HG02973 (cell line): ENCODE measurements at regions not wholly inside any gene's neighbourhood (a gene's known extent, or its start where the extent isn't known, plus 50 kb on each side); places are given as distances from the start of the nearest gene placed in this dataset.
A peak's percentile ranks its signal among the peaks of the same experiment; 100 is the strongest.

Experiments
- ATAC-seq: cut with Tn5 transposase; IDR thresholded peaks from one replicate; pipeline ENCODE4 v1.9.1; 2021; ENCODE audit warnings: moderate library complexity; ENCODE audit not compliant: unreplicated experiment

GRCh38 chr6:133689863-133690262 is 199.1 kb upstream of the TCF21 start:
- ATAC-seq = no peak

- ATAC-seq = no peak
Measured at GRCh38 chr6:133693565-133693964, 195.3 kb upstream of the TCF21 start.

- no peak for ATAC-seq
Measured at GRCh38 chr6:133697185-133697584, 191.7 kb upstream of the TCF21 start.

- ATAC-seq = no peak
Measured at GRCh38 chr6:133697666-133698065, 191.2 kb upstream of the TCF21 start.

GRCh38 chr6:133698272-133698671 is 190.6 kb upstream of the TCF21 start:
- ATAC-seq = no peak

- no peak for ATAC-seq
Measured at GRCh38 chr6:133699741-133700385, 189.1 kb upstream of the TCF21 start.

GRCh38 chr6:133701633-133702331 is 187.1 kb upstream of the TCF21 start:
- ATAC-seq = no peak

GRCh38 chr6:133704371-133704770 is 184.5 kb upstream of the TCF21 start:
- no peak for ATAC-seq

GRCh38 chr6:133705066-133705465 is 183.8 kb upstream of the TCF21 start:
- ATAC-seq = no peak

- no peak for ATAC-seq
Measured at GRCh38 chr6:133705731-133706130, 183.2 kb upstream of the TCF21 start.

GRCh38 chr6:133707456-133707855 is 181.5 kb upstream of the TCF21 start:
- ATAC-seq = peak; percentile 91

- ATAC-seq = no peak
Measured at GRCh38 chr6:133710826-133711225, 178.1 kb upstream of the TCF21 start.

- no peak for ATAC-seq
Measured at GRCh38 chr6:133715270-133715669, 173.6 kb upstream of the TCF21 start.

GRCh38 chr6:133724726-133725125 is 164.2 kb upstream of the TCF21 start:
- no peak for ATAC-seq

- no peak for ATAC-seq
Measured at GRCh38 chr6:133726188-133726587, 162.7 kb upstream of the TCF21 start.

GRCh38 chr6:133730881-133731280 is 158.0 kb upstream of the TCF21 start:
- no peak for ATAC-seq

- ATAC-seq = no peak
Measured at GRCh38 chr6:133740218-133740617, 148.7 kb upstream of the TCF21 start.

- ATAC-seq = no peak
Measured at GRCh38 chr6:133740816-133741215, 148.1 kb upstream of the TCF21 start.

GRCh38 chr6:133741375-133741861 is 147.5 kb upstream of the TCF21 start:
- ATAC-seq = no peak

- no peak for ATAC-seq
Measured at GRCh38 chr6:133743621-133744020, 145.3 kb upstream of the TCF21 start.

GRCh38 chr6:133746417-133746770 is 142.5 kb upstream of the TCF21 start:
- ATAC-seq = no peak

- ATAC-seq = no peak
Measured at GRCh38 chr6:133748628-133749027, 140.3 kb upstream of the TCF21 start.

GRCh38 chr6:133749427-133749826 is 139.5 kb upstream of the TCF21 start:
- ATAC-seq = no peak
